ENCODE measurements at regions not wholly inside any gene's neighbourhood (a gene's known extent, or its start where the extent isn't known, plus 50 kb on each side); places are given as distances from the start of the nearest gene placed in this dataset.

DNA sequence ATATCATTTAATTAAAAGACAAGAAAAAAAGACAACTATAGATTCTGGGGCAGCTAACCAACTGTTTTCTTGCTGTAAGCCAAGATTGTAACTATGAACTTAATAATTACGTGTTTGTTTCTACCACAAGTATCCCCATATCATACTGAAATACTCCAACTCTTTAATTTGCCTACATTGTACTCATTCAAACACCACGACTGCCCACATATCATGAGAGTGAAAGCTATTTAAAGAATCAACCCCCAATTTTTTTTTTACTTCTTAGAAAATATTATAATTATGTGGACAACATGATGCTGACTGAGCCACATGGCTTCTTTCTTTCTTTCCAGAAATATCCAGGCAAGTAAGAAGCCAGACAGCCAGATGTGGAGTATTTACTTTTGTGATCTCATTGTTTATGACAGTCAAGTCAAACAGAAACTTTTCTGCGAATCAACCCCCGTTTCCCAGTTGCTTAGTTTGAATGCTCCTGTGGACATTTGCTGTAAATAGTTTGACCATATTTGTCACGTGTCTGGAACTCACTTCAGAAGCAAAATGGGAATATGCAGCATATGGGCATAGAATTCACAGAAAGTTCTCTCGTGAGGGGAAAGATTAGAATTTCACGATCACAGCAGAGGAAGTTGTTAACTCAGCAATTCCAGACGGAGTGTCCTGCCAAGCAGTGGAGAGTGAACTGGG is 126.8 kb upstream of the PSMD7 start:
- H3K79me2 ChIP-seq (ENCODE audit: insufficient read depth, low read length) = no peaks in the 10 kb centered on the region
- no peak overlapping the region for H3K9ac ChIP-seq (ENCODE audit: insufficient read depth, low read depth, low read length)
- FAIRE-seq (no peak), ATAC-seq (no peak), DNase-seq (ENCODE audit: low spot score) (no peak)
- H3K27ac ChIP-seq (ENCODE audit: extremely low read length, insufficient read depth, low read length) = no peak overlapping the region
- TF ChIP-seq MZF1 (CRISPR knock-in tag; IDR thresholded peaks at IDR 0.05; ENCODE audit: borderline replicate concordance) = no peak
- peak; percentile 54 to 62 for TF ChIP-seq MAFK (conservative IDR thresholded peaks at IDR 0.05 in 1 of 2, IDR thresholded peaks at IDR 0.05 in 1 of 2; ENCODE audit: low read length in 2 of 2)
- no peak for TF ChIP-seq ZNF724P (CRISPR knock-in tag; IDR thresholded peaks at IDR 0.05; ENCODE audit: borderline replicate concordance)
- no peak for TF ChIP-seq ZNF143 (CRISPR knock-in tag; IDR thresholded peaks at IDR 0.05)
- TF ChIP-seq ERF (CRISPR knock-in tag; IDR thresholded peaks at IDR 0.05) = no peak
- TF ChIP-seq PCBP1 (IDR thresholded peaks at IDR 0.05; ENCODE audit: borderline replicate concordance, low read depth, low read length) = no peak
- H3K4me1 ChIP-seq (ENCODE audit: insufficient read depth, low read length) = no peaks in the 10 kb centered on the region
- intact Hi-C loops (cut with micrococcal nuclease; ENCODE audit: unreplicated experiment) = no loop called here
- ChIA-PET CTCF (ENCODE audit: low intra/inter-chr PET ratio, low total read pairs) (no interaction called here), POLR2A (no interaction called here)
- H3K9me3 ChIP-seq (ENCODE audit: low read length) = no peaks in the 10 kb centered on the region
- no peak overlapping the region for H3K4me2 ChIP-seq (ENCODE audit: low read depth, low read length)
- no TSS peak for BruUV-seq (replicated peaks)
- 3% methylated on average over 8 of the region's 8 CpGs for WGBS (ENCODE audit: low lambda C conversion rate)
- in situ Hi-C loops (cut with HindIII; ENCODE audit: extremely low pct_ligation_motif_present, low pct_unique_long_range_greater_than_20kb) = no loop called here
- 0 out of 5 replicates have a peak, but pooled peaks cover 0 to 2% of the 10 kb centered on the region in 2 experiments for H3K27me3 ChIP-seq (ENCODE audit: control insufficient read depth in 1 of 2, insufficient read depth in 2 of 2, low read length in 2 of 2)
- no peaks in the 10 kb centered on the region for H4K20me1 ChIP-seq (ENCODE audit: insufficient read depth, low read length)
- no peak overlapping the region for H2AFZ ChIP-seq (ENCODE audit: low read length)
- H3K36me3 ChIP-seq (replicated peaks in 1 of 2; ENCODE audit: control insufficient read depth in 1 of 2, insufficient read depth in 2 of 2, low read length in 2 of 2) = no peaks in the 10 kb centered on the region
- H3K4me3 ChIP-seq (replicated peaks in 1 of 3; ENCODE audit: insufficient read depth in 1 of 3, low read depth in 2 of 3, low read length in 3 of 3) = no peak overlapping the region

GRCh38 chr16:74169066-74169465 is 127.5 kb upstream of the PSMD7 start:
- no peak overlapping the region for H3K9ac ChIP-seq (ENCODE audit: insufficient read depth, low read depth, low read length)
- H3K79me2 ChIP-seq (ENCODE audit: insufficient read depth, low read length) = no peaks in the 10 kb centered on the region
- DNase-seq (ENCODE audit: low spot score) = no peak
- intact Hi-C loops (cut with micrococcal nuclease; ENCODE audit: unreplicated experiment) = no loop called here
- no peak for ATAC-seq
- BruUV-seq (replicated peaks) = no TSS peak
- no peaks in the 10 kb centered on the region for H3K27me3 ChIP-seq (ENCODE audit: control insufficient read depth in 1 of 2, insufficient read depth in 2 of 2, low read length in 2 of 2)
- H2AFZ ChIP-seq (ENCODE audit: low read length) = no peak overlapping the region
- no peak overlapping the region for H3K27ac ChIP-seq (ENCODE audit: extremely low read length, insufficient read depth, low read length)
- in situ Hi-C loops (cut with HindIII; ENCODE audit: extremely low pct_ligation_motif_present, low pct_unique_long_range_greater_than_20kb) = no loop called here
- WGBS (ENCODE audit: low lambda C conversion rate) = 2% methylated on average over 3 of the region's 3 CpGs
- H3K9me3 ChIP-seq (ENCODE audit: low read length) = no peaks in the 10 kb centered on the region
- H3K4me1 ChIP-seq (ENCODE audit: insufficient read depth, low read length) = no peaks in the 10 kb centered on the region
- no peak overlapping the region for H3K4me2 ChIP-seq (ENCODE audit: low read depth, low read length)
- ChIA-PET POLR2A (no interaction called here), CTCF (ENCODE audit: low intra/inter-chr PET ratio, low total read pairs) (no interaction called here)
- no peak for FAIRE-seq
- H3K36me3 ChIP-seq (replicated peaks in 1 of 2; ENCODE audit: control insufficient read depth in 1 of 2, insufficient read depth in 2 of 2, low read length in 2 of 2) = no peaks in the 10 kb centered on the region
- H4K20me1 ChIP-seq (ENCODE audit: insufficient read depth, low read length) = no peaks in the 10 kb centered on the region
- no peak overlapping the region for H3K4me3 ChIP-seq (replicated peaks in 1 of 3; ENCODE audit: insufficient read depth in 1 of 3, low read depth in 2 of 3, low read length in 3 of 3)
- TF ChIP-seq, protein P1, sequence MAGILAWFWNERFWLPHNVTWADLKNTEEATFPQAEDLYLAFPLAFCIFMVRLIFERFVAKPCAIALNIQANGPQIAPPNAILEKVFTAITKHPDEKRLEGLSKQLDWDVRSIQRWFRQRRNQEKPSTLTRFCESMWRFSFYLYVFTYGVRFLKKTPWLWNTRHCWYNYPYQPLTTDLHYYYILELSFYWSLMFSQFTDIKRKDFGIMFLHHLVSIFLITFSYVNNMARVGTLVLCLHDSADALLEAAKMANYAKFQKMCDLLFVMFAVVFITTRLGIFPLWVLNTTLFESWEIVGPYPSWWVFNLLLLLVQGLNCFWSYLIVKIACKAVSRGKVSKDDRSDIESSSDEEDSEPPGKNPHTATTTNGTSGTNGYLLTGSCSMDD (CRISPR knock-in tag; IDR thresholded peaks at IDR 0.05) = no peak
- TF ChIP-seq ZFP36L1 (CRISPR knock-in tag; IDR thresholded peaks at IDR 0.05) (no peak), MZF1 (CRISPR knock-in tag; IDR thresholded peaks at IDR 0.05; ENCODE audit: borderline replicate concordance) (no peak), IRF9 (CRISPR knock-in tag; IDR thresholded peaks at IDR 0.05; ENCODE audit: borderline replicate concordance) (no peak), MBD4 (IDR thresholded peaks at IDR 0.05; ENCODE audit: borderline replicate concordance, low read length) (no peak), DPF2 (CRISPR knock-in tag; IDR thresholded peaks at IDR 0.05; ENCODE audit: borderline replicate concordance, low read depth) (no peak), UBTF (CRISPR knock-in tag; IDR thresholded peaks at IDR 0.05) (no peak), ZNF44 (CRISPR knock-in tag; IDR thresholded peaks at IDR 0.05) (no peak), SP4 (CRISPR knock-in tag; IDR thresholded peaks at IDR 0.05) (no peak)

Data from HepG2 (cell line).